NCI-H748 treated with DMSO at 0.1 percent for 48 hours (cell line): ENCODE measurements at regions not wholly inside any gene's neighbourhood (a gene's known extent, or its start where the extent isn't known, plus 50 kb on each side); places are given as distances from the start of the nearest gene placed in this dataset.
"Not testable (repeated sequence)": the region's sequence is repeated elsewhere in the genome, so short reads cannot be mapped to it uniquely, and the experiment has no call there.

Experiments used
- DNase-seq: peaks from one replicate; lab custom pipeline; 2025; lab: John Stamatoyannopoulos, UW

DNA sequence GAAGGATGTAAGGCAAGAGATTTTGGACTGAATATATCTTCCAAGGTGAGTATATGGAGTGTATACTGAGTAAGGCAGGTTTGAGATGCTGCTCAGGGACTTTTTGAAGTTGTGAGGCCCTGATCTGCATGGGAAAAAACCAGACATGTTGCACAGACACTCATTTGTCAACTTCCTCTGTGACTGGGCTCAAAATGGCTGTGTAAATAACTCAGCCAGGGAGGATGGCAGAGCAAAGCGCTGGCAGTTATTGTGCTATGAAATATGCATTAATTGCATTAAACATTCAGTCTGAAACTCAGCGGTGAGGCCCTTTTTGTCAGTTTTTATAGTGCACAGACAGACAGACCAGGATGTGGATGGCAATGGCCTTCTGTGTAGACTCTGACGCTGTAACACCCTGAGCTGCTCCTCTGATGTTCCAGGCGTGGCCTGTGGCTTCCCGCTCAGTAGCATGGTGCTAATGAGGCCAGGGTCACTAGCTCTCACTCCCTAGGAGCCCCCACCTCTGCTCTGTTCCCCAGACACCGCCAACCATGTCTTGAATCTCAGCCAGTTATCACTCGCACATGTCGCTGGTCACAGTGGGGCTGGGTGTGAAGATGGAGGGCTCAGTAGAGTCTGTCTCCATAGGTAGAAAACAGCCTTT is 307.0 kb upstream of the PROX1 start:
- no peak for DNase-seq

GRCh38 chr1:213681788-213682340 is 305.9 kb upstream of the PROX1 start:
- DNase-seq = no peak

GRCh38 chr1:213683529-213683928 is 304.2 kb upstream of the PROX1 start:
- no peak for DNase-seq

GRCh38 chr1:213684454-213684853 is 303.3 kb upstream of the PROX1 start:
- DNase-seq = no peak

GRCh38 chr1:213685992-213686582 is 301.7 kb upstream of the PROX1 start:
- DNase-seq = no peak

DNA sequence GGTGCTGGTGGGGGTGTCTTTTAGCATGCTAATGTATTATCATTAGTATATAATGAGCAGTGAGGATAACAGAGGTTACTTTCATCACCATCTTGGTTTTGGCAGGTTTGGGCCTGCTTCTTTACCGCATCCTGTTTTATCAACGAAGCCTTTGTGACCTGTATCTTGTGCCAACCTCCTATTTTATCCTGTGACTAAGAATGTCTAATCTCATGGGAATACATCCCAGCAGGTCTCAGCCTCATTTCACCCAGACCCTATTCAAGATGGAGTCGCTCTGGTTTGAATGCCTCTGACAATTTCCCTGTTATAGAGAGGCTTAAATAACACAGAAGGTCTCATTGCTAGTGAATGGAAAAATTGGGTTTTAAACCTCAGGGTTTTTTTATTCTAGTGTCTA is 300.8 kb upstream of the PROX1 start:
- no peak for DNase-seq

- DNase-seq = no peak
Observed at GRCh38 chr1:213687832-213688231, 299.9 kb upstream of the PROX1 start.

DNA sequence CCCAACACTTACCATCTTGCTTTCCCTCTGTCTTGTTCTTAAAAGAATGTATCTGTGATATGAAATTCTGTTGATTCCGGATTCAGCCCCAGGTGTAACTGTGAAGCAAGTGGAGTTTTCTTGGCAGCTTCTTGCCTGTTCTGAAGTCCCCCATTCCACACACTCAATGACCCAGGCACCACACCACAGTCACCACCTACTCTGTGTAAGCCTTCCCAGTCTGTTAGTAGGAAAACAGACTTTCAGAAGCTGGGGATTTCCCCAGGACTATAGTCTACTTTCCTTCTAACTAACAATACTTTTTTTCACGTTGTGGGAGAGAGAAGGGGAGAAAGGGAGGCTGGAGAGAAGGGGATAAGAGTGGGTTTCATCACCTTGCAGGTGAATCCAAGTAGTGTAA is 299.1 kb upstream of the PROX1 start:
- DNase-seq = no peak

DNA sequence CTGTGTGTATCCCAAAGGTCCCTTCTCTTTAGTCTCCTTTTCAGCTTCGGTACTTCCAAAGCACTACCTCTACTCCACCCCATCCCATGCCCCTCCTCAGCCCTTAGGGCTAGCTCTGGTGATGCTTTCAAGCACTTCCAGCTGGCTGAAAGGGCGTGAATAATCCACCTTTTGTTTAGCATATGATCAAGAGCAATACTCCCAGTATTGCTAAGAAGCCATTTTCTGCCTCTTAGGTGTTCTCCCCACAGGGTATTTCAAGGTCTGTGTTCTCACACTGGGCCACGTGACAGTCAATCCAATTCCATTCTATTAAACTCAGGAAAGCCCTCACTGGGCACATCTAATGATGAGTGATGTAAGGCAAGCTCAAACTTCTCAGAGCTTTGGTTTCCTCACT is 298.5 kb upstream of the PROX1 start:
- no peak for DNase-seq

DNA sequence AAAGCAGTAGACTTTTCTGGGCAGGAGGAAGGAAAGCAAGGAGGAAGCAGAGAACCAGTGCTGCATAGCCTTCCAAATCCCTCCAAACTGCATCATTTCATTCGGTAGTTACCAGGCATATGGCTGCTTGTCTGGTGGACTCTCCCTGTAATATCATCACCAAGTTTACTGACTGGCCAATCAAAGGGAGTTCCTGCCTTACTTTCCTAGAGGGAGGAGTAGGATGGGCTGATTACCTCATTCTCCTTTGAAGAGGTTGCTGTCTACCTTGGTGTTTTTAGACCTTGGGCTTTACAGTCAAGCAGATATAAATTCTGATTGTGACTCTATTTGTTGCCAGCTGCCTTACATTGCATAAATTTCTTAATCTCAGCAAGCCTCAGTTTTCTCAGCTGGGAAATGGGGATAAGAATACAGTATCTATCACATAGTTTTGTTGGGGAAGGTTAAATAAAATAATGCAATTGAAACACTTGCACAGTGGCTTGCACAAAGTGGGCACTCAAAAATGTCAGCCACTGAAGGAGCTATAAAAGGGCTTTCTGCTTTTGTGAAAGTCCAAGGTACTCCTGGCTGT is 297.3 kb upstream of the PROX1 start:
- DNase-seq = no peak

GRCh38 chr1:213692321-213692720 is 295.5 kb upstream of the PROX1 start:
- no peak for DNase-seq

- no peak for DNase-seq
Observed at GRCh38 chr1:213693864-213694263, 293.9 kb upstream of the PROX1 start.

DNA sequence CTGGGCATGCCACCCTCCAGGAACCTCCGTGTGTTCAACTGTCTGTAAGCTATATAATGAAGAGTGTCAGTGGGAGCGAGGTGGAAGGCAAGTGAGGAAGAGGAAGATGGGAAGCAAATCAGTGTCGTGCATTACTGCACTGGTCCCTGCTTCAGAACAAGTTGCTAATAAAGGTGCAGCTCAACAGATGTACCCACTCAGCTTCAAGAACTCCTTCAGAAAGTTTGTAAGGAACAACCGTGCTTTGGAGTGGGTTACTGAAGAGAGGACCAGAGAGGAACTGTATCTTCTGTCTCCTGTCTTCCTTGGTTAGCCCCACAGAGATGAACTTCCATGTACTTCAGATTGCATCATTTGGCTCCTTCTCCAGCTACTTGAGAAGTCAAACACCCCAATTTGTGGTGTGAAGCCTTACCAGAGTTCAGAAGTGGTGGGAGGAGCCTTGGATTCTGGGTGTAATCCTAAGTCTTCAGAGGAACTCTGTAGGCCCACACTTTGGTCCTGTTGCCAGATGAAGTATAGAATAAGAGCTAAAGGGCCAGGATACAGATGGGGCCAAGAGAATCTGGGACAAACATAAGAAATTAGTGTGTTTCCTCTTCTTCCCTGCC is 290.5 kb upstream of the PROX1 start:
- DNase-seq = no peak

- no peak for DNase-seq
Observed at GRCh38 chr1:213698092-213698702, 289.6 kb upstream of the PROX1 start.

DNA sequence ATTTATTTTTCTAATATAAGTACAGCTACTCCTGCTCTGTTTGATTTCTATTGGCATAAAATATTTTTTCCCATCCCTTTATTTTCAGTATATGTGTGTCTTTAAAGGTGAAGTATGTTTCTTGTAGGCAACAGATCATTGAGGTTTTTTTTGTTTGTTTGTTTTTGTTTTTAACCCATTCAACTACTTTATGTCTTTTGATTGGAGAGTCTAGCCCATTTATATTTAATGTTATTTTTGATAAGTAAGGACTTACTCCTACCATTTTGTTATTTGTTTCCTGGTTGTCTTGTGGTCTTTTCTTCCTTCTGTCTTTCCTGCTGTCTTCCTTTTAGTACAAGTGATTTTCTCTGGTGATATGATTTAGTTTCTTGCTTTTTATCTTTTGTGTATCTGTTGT is 285.1 kb upstream of the PROX1 start:
- DNase-seq = no peak

- no peak for DNase-seq
Observed at GRCh38 chr1:213704941-213705340, 282.8 kb upstream of the PROX1 start.

DNA sequence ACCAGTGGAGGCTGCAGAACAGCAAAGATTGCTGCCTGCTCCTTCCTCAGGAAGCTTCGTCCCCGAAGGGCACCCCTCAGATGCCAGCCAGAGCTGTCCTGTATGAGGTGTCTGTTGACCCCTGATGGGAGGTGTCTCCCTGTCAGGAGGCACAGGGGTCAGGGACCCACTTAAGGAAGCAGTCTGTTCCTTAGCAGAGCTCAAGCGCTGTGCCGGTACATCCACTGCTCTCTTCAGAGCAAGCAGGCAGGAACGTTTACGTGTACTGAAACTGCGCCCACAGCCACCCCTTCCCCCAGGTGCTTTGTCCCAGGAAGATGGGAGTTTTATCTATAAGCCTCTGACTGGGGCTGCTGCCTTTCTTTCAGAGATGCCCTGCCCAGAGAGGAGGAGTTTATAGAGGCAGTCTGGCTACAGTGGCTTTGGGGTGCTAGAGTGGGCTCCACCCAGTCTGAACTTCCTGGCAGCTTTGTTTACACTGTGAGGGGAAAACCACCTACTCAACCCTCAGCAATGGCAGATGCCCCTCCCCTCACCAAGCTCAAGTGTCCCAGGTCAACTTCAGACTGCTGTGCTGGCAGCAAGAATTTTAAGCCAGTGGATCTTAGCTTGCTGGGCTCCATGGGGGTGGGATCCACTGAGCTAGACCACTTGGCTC is 275.8 kb upstream of the PROX1 start:
- not testable (repeated sequence) for DNase-seq

- DNase-seq = peak; percentile 72
Observed at GRCh38 chr1:213714645-213715044, 273.1 kb upstream of the PROX1 start.

DNA sequence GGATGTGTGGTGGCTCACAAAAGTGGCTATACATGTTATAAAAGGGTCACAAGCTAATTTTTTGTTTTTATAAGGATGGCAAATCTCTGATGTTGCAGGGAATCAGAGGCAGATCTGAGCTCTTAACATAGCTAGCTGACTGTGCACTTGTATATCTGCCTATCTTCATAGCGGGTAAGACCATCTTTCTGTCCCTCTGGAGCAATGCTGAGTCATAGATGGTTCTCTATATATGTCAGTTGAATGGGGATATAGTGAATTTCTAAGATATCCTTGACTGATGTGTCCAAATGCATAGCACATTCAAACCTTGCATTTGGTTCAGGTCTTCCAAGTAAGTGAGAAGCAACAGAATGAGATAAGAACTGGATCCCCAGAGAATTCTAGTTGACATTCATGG is 272.6 kb upstream of the PROX1 start:
- DNase-seq = no peak

DNA sequence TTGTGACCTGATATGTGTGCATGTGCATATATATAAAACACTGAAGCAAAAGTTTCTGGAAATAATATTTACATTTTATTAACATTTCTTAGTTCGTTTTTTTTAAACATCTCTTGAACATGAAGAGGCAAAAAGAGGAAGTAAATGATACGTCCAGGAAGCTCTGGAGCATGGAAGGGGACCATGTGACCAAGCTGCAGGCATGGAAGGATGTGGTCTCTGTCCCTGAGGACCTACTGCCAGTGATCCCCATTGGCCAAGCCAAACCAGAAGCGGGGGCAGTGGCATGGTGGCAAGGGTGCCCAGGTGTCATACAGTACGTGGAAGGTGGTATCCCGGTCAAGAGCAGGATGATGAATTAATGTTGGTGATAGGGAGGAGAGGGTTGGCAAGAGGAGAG is 268.3 kb upstream of the PROX1 start:
- no peak for DNase-seq

- peak; percentile 55 for DNase-seq
Observed at GRCh38 chr1:213720032-213720431, 267.7 kb upstream of the PROX1 start.

DNA sequence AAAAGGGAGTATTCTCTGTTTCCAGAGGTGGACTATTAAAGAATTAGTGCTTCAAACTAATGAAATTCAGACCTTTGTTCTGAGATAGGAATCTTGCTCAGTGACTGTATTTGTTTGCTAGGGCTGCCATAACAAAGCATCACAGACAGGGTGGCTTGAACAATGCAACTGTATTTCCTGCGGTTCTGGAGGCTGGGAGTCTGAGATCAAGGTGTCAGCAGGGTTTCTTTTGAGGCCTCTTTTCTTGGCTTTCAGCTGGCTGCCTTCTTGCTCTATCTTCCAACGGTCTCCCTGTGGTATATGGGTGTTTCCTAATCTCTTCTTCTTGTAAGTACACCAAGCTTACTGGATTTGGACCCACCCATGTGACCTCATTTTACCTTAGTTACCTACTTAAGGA is 264.6 kb upstream of the PROX1 start:
- no peak for DNase-seq
